B cell (primary cell): ENCODE measurements at regions not wholly inside any gene's neighbourhood (a gene's known extent, or its start where the extent isn't known, plus 50 kb on each side); places are given as distances from the start of the nearest gene placed in this dataset.

Experiments used
- CTCF ChIP-seq: fragments of 200-600 bp; IDR thresholded peaks from one replicate; pipeline ENCODE4 v1.8.0; 2022; ENCODE audit warnings: antibody characterized with exemption, mild to moderate bottlenecking
- EZH2 ChIP-seq: IDR thresholded peaks from 2 replicates; pipeline ENCODE4 v1.6.1; 2012; ENCODE audit warnings: borderline replicate concordance, low read depth, mild to moderate bottlenecking, moderate library complexity, low read length; ENCODE audit not compliant: insufficient read depth, poor library complexity, severe bottlenecking

DNA sequence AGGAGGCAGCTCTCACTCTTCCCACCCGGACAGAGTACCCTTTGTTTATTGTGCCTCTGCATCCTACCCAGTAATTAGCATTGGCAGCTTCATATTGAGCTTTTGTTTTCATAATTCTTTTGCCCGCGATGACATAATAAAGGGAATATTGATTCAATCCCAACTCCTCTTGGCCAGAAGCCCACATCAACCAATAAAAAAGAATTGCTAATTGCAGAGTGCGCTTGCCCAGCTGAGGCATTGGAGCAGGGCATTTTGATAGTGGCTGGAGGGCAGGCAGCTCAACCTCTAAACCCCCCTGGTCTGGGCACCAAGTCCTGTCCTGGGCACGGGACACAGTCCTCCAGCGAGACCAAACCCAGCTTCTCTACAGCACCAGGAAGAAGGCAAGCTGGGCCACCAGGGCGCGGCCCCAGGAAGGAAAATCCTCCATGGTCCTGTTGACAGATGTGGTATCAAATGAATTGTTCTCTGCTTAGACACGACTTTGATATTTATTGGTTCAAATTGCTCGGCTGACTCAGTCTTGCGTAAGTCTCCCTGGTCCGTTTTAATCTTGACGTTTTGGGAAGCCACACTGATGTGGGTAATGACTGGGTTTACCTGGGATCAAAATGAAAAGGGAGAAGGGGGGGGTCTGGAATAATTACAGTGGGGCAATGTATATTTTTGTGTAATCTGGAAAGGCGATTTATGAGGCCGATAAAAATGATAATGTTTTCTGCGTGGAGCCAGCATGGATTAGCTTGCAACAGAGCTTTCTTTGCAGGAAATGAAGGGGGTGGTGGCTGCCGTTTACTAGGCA is 220.7 kb upstream of the MSX2 start:
- no peak for TF ChIP-seq CTCF
- TF ChIP-seq EZH2, result no peak
